Astrocyte (in vitro differentiated cells and primary cell): ENCODE measurements at regions not wholly inside any gene's neighbourhood (a gene's known extent, or its start where the extent isn't known, plus 50 kb on each side); places are given as distances from the start of the nearest gene placed in this dataset.
"Not testable (repeated sequence)": the region's sequence is repeated elsewhere in the genome, so short reads cannot be mapped to it uniquely, and the experiment has no call there.

Experiments used
- DNase-seq: peaks from one replicate; pipeline ENCODE4 v3.0.0-alpha.2; 2010; ENCODE audit warnings: low read depth
- FAIRE-seq: peaks from 2 replicates; lab custom pipeline; 2011; peaks lifted over from hg19 to GRCh38; lab: Jason Lieb, UNC
- H2AFZ ChIP-seq: 2 replicates; pipeline ENCODE4 v1.6.0; 2012; ENCODE audit warnings: low read depth, low read length, inconsistent platforms
- H3K27ac ChIP-seq: 2 replicates; pipeline ENCODE4 v1.5.1; 2011; ENCODE audit warnings: low read depth, low read length, inconsistent platforms
- H3K27me3 ChIP-seq: 2 replicates; pipeline ENCODE4 v1.6.0; 2011; ENCODE audit warnings: low read length, inconsistent platforms; ENCODE audit not compliant: insufficient read depth
- H3K36me3 ChIP-seq: 2 replicates; pipeline ENCODE4 v1.5.1; 2011; ENCODE audit warnings: low read length, inconsistent platforms; ENCODE audit not compliant: insufficient read depth
- H3K4me1 ChIP-seq: 2 replicates; pipeline ENCODE4 v1.5.1; 2011; ENCODE audit warnings: low read length, inconsistent platforms; ENCODE audit not compliant: insufficient read depth
- H3K4me2 ChIP-seq: 2 replicates; pipeline ENCODE4 v1.6.0; 2012; ENCODE audit warnings: low read length, inconsistent platforms
- H3K4me3 ChIP-seq: 2 replicates; pipeline ENCODE4 v1.5.1; 2011; ENCODE audit warnings: low read depth, mild to moderate bottlenecking, low read length, inconsistent platforms; ENCODE audit not compliant: insufficient read depth
- H3K79me2 ChIP-seq: 2 replicates; pipeline ENCODE4 v1.6.0; 2012; ENCODE audit warnings: mild to moderate bottlenecking, low read length, inconsistent platforms; ENCODE audit not compliant: insufficient read depth
- H3K9ac ChIP-seq: 2 replicates; pipeline ENCODE4 v1.6.0; 2012; ENCODE audit warnings: mild to moderate bottlenecking, low read length, inconsistent platforms
- H3K9me3 ChIP-seq: 2 replicates; pipeline ENCODE4 v1.5.1; 2012; ENCODE audit warnings: low read depth, mild to moderate bottlenecking, low read length, inconsistent platforms; ENCODE audit not compliant: insufficient read depth
- H4K20me1 ChIP-seq: 2 replicates; pipeline ENCODE4 v1.6.0; 2012; ENCODE audit warnings: low read length, inconsistent platforms; ENCODE audit not compliant: insufficient read depth
- H3K27ac Mint-ChIP-seq: one replicate; pipeline ENCODE4 v1.8.0; 2021; ENCODE audit warnings: mild to moderate bottlenecking, mixed read lengths; ENCODE audit not compliant: unreplicated experiment
- H3K27me3 Mint-ChIP-seq: one replicate; pipeline ENCODE4 v1.8.0; 2021; ENCODE audit warnings: low read depth, mixed read lengths; ENCODE audit not compliant: unreplicated experiment
- H3K36me3 Mint-ChIP-seq: one replicate; pipeline ENCODE4 v1.8.0; 2021; ENCODE audit warnings: low read depth, mixed read lengths; ENCODE audit not compliant: unreplicated experiment
- H3K4me1 Mint-ChIP-seq: one replicate; pipeline ENCODE4 v1.8.0; 2021; ENCODE audit warnings: low read depth, mixed read lengths; ENCODE audit not compliant: unreplicated experiment
- H3K4me3 Mint-ChIP-seq: one replicate; pipeline ENCODE4 v1.8.0; 2021; ENCODE audit warnings: mild to moderate bottlenecking, moderate library complexity, mixed read lengths; ENCODE audit not compliant: unreplicated experiment
- H3K9me3 Mint-ChIP-seq: one replicate; pipeline ENCODE4 v1.8.0; 2021; ENCODE audit warnings: mild to moderate bottlenecking, mixed read lengths; ENCODE audit not compliant: unreplicated experiment
- CTCF ChIP-seq: IDR thresholded peaks from 2 replicates; pipeline ENCODE4 v1.5.1; 2011; ENCODE audit warnings: low read depth, mild to moderate bottlenecking, inconsistent platforms, low read length, moderate library complexity; ENCODE audit not compliant: insufficient read depth
- EZH2 ChIP-seq: IDR thresholded peaks from 2 replicates; pipeline ENCODE4 v1.6.1; 2012; ENCODE audit warnings: mild to moderate bottlenecking, low read length, inconsistent platforms; ENCODE audit not compliant: insufficient read depth

GRCh38 chr2:183543222-183543621 is 419.0 kb downstream of the NUP35 start:
- no peak overlapping the region for H3K27ac Mint-ChIP-seq

GRCh38 chr2:183543731-183544130 is 419.5 kb downstream of the NUP35 start:
- Mint-ChIP-seq H3K27ac (no peak overlapping the region), H3K36me3 (no peaks in the 10 kb centered on the region), H3K4me1 (peaks cover 5% of the 10 kb centered on the region), H3K4me3 (no peak overlapping the region), H3K27me3 (no peaks in the 10 kb centered on the region), H3K9me3 (peaks cover 11% of the 10 kb centered on the region)
- H3K9me3 ChIP-seq, result no peaks in the 10 kb centered on the region
- no peaks in the 10 kb centered on the region for H3K36me3 ChIP-seq
- H4K20me1 ChIP-seq, result no peaks in the 10 kb centered on the region
- no peaks in the 10 kb centered on the region for H3K79me2 ChIP-seq
- no peak overlapping the region for H3K27ac ChIP-seq
- H3K4me2 ChIP-seq, result no peak overlapping the region
- no peak overlapping the region for H3K4me3 ChIP-seq
- H3K9ac ChIP-seq, result no peak overlapping the region
- TF ChIP-seq CTCF (no peak), EZH2 (no peak)
- no peaks in the 10 kb centered on the region for H3K27me3 ChIP-seq
- FAIRE-seq, result no peak
- DNase-seq, result no peak
- no peak overlapping the region for H2AFZ ChIP-seq
- H3K4me1 ChIP-seq, result no peaks in the 10 kb centered on the region

More at GRCh38 chr2:183543222-183543621, 419.0 kb downstream of the NUP35 start:
- H3K4me2 ChIP-seq, result no peak overlapping the region
- H3K27me3 ChIP-seq, result no peaks in the 10 kb centered on the region
- Mint-ChIP-seq H3K36me3 (no peaks in the 10 kb centered on the region), H3K27me3 (no peaks in the 10 kb centered on the region), H3K9me3 (peaks cover 11% of the 10 kb centered on the region), H3K4me3 (no peak overlapping the region), H3K4me1 (peaks cover 5% of the 10 kb centered on the region)
- H3K4me3 ChIP-seq, result no peak overlapping the region
- no peak overlapping the region for H2AFZ ChIP-seq
- TF ChIP-seq CTCF, result no peak
- no peak for TF ChIP-seq EZH2
- no peak overlapping the region for H3K9ac ChIP-seq
- no peaks in the 10 kb centered on the region for H3K36me3 ChIP-seq
- no peaks in the 10 kb centered on the region for H3K9me3 ChIP-seq
- H4K20me1 ChIP-seq, result no peaks in the 10 kb centered on the region
- H3K4me1 ChIP-seq, result no peaks in the 10 kb centered on the region
- no peak for DNase-seq
- H3K27ac ChIP-seq, result no peak overlapping the region
- no peak for FAIRE-seq
- H3K79me2 ChIP-seq, result no peaks in the 10 kb centered on the region

DNA sequence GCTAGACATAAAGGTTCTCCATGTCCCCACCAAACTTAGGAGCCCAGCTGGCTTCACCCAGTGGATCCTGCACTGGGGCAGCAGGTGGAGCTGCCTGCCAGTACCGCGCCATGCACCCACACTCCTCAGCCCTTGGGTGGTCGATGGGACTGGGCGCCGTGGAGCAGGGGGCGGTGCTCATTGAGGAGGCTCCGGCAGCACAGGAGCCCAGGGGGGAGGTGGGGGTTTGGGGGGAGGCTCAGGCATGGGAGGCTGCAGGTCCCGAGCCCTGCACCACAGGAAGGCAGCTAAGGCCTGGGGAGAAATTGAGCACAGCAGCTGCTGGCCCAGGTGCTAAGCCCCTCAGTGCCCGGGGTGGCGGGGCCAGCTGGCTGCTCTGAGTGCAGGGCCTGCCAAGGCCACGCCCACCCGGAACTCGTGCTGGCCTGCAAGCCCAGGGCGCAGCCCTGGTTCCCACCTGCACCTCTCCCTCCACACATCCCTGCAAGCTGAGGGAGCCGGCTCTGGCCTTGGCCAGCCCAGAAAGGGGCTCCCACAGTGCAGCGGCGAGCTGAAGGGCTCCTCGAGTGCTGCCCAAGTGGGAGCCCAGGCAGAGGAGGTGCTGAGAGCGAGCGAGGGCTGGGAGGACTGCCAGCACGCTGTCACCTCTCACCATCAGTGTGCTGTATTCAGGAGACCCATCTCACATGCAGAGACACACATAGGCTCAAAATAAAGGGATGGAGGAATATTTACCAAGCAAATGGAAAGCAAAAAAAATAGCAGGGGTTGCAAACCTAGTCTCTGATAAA is 422.5 kb downstream of the NUP35 start:
- not testable (repeated sequence) for H3K27ac Mint-ChIP-seq, H3K4me3 ChIP-seq, FAIRE-seq, H3K9ac ChIP-seq, DNase-seq, H3K4me3 Mint-ChIP-seq, H3K27ac ChIP-seq, H3K27me3 Mint-ChIP-seq, H3K4me2 ChIP-seq, H3K79me2 ChIP-seq, H3K27me3 ChIP-seq, H3K36me3 ChIP-seq, H3K36me3 Mint-ChIP-seq, H3K4me1 Mint-ChIP-seq, H2AFZ ChIP-seq, H3K4me1 ChIP-seq, H3K9me3 ChIP-seq, H4K20me1 ChIP-seq
- peaks cover 11% of the 10 kb centered on the region for H3K9me3 Mint-ChIP-seq
